Peyer's patch (tissue), 4 donors: ENCODE measurements at regions not wholly inside any gene's neighbourhood (a gene's known extent, or its start where the extent isn't known, plus 50 kb on each side); places are given as distances from the start of the nearest gene placed in this dataset.
A peak's percentile ranks its signal among the peaks of the same experiment; 100 is the strongest.
"Not testable (repeated sequence)": the region's sequence is repeated elsewhere in the genome, so short reads cannot be mapped to it uniquely, and the experiment has no call there.

ENCODE experiments used
- DNase-seq, 3 donors: peaks; one replicate each; pipeline ENCODE4 v3.0.0-alpha.2; 2017 to 2019
- H3K27ac ChIP-seq, 4 donors: fragments of 200-600 bp; sonication (generic); one replicate each; pipeline ENCODE4 v1.5.1; 2016 to 2019
- H3K27me3 ChIP-seq, 2 donors: fragments of 200-600 bp; sonication (generic); one replicate each; pipeline ENCODE4 v1.5.1; 2019
- H3K36me3 ChIP-seq, 3 donors: fragments of 200-600 bp; sonication (generic); one replicate each; pipeline ENCODE4 v1.5.1; 2016 to 2019
- H3K4me1 ChIP-seq, 4 donors: fragments of 200-600 bp; sonication (generic); one replicate each; pipeline ENCODE4 v1.5.1; 2016 to 2019
- H3K4me3 ChIP-seq, 4 donors: fragments of 200-600 bp; sonication (generic); 1 replicate in 3 of 4; 2 replicates in 1 of 4; pipeline ENCODE4 v1.5.1; 2016 to 2019; ENCODE audit warnings: mild to moderate bottlenecking in 1 of 4
- H3K9me3 ChIP-seq, 4 donors: fragments of 200-600 bp; sonication (generic); one replicate each; pipeline ENCODE4 v1.5.1; 2016 to 2019; ENCODE audit warnings: mild to moderate bottlenecking in 1 of 4
- CTCF ChIP-seq, 6 experiments: fragments of 450-650 bp in 4 of 6; fragments of 200-600 bp in 2 of 6; sonication (generic) in 1 of 6; IDR thresholded peaks; one replicate each; pipeline ENCODE4 v1.5.1; 2017 to 2019; ENCODE audit warnings: antibody characterized with exemption in 6 of 6, mild to moderate bottlenecking in 3 of 6, moderate library complexity in 1 of 6
- POLR2A ChIP-seq, 2 donors: fragments of 450-650 bp; IDR thresholded peaks; one replicate each; pipeline ENCODE4 v1.5.1; 2017; ENCODE audit warnings: antibody characterized with exemption in 2 of 2, mild to moderate bottlenecking in 2 of 2, moderate library complexity in 2 of 2

DNA sequence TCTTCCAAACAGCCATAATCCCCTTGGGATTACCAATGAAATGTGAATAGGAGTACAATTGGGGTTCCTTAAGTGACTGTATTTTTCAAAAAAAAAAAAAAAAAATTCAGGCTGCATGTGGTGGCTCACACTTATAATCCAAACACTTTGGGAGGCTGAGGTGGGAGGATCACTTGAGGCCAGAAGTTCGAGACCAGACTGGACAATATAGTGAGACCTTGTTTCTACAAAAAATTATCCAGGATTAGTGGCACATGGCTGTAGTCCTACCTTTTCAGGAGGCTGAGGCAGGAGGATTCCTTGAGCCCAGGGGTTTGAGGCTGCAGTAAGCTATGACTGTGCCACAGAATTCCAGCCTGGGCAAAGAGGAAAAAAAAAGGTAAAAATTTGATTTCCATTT lies 189.6 kb upstream of the GATA6 start:
- Histone ChIP-seq H3K4me3 (no peak overlapping the region), H3K36me3 (no peaks in the 10 kb centered on the region), H3K4me1 (no peaks in the 10 kb centered on the region), H3K9me3 (no peaks in the 10 kb centered on the region), H3K27me3 (no peaks in the 10 kb centered on the region), H3K27ac (no peak overlapping the region)
- TF ChIP-seq POLR2A (IDR thresholded peaks at IDR 0.05) (no peak), CTCF (IDR thresholded peaks at IDR 0.05) (no peak)
- no peak for DNase-seq

DNA sequence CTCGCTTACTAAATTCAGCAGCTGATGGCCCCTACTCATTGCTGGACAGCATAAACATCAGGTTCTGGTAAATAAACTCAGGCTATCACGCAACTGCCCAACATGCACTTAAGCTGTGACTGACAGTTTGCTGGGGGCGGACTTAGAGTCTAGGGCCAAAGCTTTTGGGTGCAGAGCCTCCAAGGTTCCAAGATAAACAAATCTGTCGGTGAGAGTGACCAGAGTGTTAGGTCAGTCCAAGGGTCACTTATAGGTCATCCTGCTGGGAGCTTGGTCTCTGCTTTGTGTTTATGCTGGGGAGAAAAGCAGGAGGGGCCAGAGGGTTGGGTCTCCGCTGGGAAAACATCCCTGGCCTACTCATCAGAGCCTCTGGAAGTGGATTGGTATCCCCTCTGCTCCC lies 188.6 kb upstream of the GATA6 start:
- no peak for TF ChIP-seq CTCF (IDR thresholded peaks at IDR 0.05)
- TF ChIP-seq POLR2A (IDR thresholded peaks at IDR 0.05) = no peak
- H3K27me3 ChIP-seq = no peaks in the 10 kb centered on the region
- no peak overlapping the region for H3K27ac ChIP-seq
- no peaks in the 10 kb centered on the region for H3K36me3 ChIP-seq
- no peak for DNase-seq
- H3K9me3 ChIP-seq = no peaks in the 10 kb centered on the region
- H3K4me3 ChIP-seq = no peak overlapping the region
- H3K4me1 ChIP-seq = no peaks in the 10 kb centered on the region

GRCh38 chr18:21981489-21981888 lies 187.9 kb upstream of the GATA6 start:
- H3K9me3 ChIP-seq, DNase-seq, H3K4me1 ChIP-seq, H3K27ac ChIP-seq, H3K4me3 ChIP-seq, H3K27me3 ChIP-seq, H3K36me3 ChIP-seq: not testable (repeated sequence)

DNA sequence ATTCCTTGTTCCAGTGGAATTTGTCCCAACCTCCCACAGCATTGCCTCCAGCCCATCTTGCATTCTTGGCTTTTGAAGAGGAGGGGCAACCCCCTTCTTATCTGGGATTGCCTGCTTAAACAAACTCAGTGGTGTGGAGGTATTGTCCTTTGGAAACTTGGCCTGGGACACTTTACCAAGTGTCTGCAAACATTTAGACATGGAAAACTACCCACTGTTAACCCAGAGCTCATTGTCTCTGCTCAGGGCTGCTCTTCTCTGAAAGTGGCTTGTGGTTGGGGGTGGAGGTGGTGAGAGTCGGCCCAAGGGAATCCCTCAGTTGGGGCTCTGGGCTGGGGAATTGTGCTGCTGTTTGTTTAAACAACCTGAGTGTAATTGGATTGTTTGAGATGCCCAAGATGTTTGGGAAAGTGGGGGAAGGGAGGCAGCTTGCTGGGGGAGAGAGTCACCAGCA lies 178.3 kb upstream of the GATA6 start:
- DNase-seq = no peak
- H3K36me3 ChIP-seq = no peaks in the 10 kb centered on the region
- H3K27ac ChIP-seq = no peak overlapping the region
- TF ChIP-seq CTCF (IDR thresholded peaks at IDR 0.05) (no peak), POLR2A (IDR thresholded peaks at IDR 0.05) (no peak)
- H3K4me1 ChIP-seq = peaks cover 0 to 1% (median 0%) of the 10 kb centered on the region in 4 donors
- H3K4me3 ChIP-seq = no peak overlapping the region
- no peaks in the 10 kb centered on the region for H3K9me3 ChIP-seq
- H3K27me3 ChIP-seq = no peaks in the 10 kb centered on the region

DNA sequence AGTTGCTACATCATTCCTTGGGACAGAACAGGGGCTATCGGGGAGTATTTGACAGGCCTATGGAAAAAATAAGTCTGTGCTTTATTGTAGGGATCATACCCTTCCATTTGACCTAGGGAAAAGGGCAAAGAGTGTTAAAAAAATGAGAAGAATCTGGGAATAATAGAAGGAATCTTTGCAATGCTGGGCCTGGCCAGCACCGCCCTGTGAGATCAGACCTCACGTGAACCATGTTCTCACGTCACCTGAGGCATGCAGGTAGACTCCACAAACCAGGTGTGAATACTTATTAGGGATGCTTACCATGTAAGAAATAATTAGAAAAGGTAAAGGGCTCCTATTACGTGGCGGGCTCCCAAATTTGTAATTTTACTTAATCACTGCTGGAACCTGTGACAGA lies 177.5 kb upstream of the GATA6 start:
- Histone ChIP-seq H3K4me1 (peaks cover 0 to 9% (median 2%) of the 10 kb centered on the region in 4 donors), H3K9me3 (no peaks in the 10 kb centered on the region), H3K4me3 (no peak overlapping the region), H3K36me3 (no peaks in the 10 kb centered on the region), H3K27ac (no peak overlapping the region), H3K27me3 (no peaks in the 10 kb centered on the region)
- TF ChIP-seq POLR2A (IDR thresholded peaks at IDR 0.05) = no peak
- TF ChIP-seq CTCF (IDR thresholded peaks at IDR 0.05) = no peak
- DNase-seq = no peak

- Histone ChIP-seq H3K9me3 (no peaks in the 10 kb centered on the region), H3K27me3 (no peaks in the 10 kb centered on the region), H3K4me1 (peaks cover 0 to 34% (median 4%) of the 10 kb centered on the region in 4 donors), H3K36me3 (no peaks in the 10 kb centered on the region), H3K27ac (peak overlapping the region in 3 of 4 donors; percentile 66 to 87 (median 67)), H3K4me3 (no peak overlapping the region)
- TF ChIP-seq CTCF (IDR thresholded peaks at IDR 0.05) (no peak), POLR2A (IDR thresholded peaks at IDR 0.05) (peak in 1 of 2 donors; percentile 14)
- peak in 2 of 3 donors; percentile 82 to 86 for DNase-seq
These were observed 173.0 kb upstream of the GATA6 start for GRCh38 chr18:21996351-21996826.
